K562 (cell line): ENCODE measurements at regions not wholly inside any gene's neighbourhood (a gene's known extent, or its start where the extent isn't known, plus 50 kb on each side); places are given as distances from the start of the nearest gene placed in this dataset.

Experiments used
- ATF1 ChIP-seq, 2 experiments: fragments of 450-650 bp in 1 of 2; IDR thresholded peaks; 2 replicates each; pipeline ENCODE4 v1.6.1; 2016; ENCODE audit warnings: missing compliant biosample characterization in 1 of 2, missing genetic modification characterization in 1 of 2
- CEBPZ ChIP-seq: fragments of 150-350 bp; IDR thresholded peaks from 2 replicates; pipeline ENCODE4 v1.6.1; 2014; ENCODE audit warnings: low read depth, mild to moderate bottlenecking, low read length, borderline replicate concordance
- E2F4 ChIP-seq: sonication (generic); formaldehyde crosslinking; IDR thresholded peaks from 2 replicates; pipeline ENCODE4 v1.8.0; 2022; ENCODE audit warnings: mild to moderate bottlenecking, low read depth, missing genetic modification reagents
- NFE2 ChIP-seq: IDR thresholded peaks from 2 replicates; pipeline ENCODE4 v1.6.1; 2014; ENCODE audit warnings: antibody characterized with exemption, low read depth
- POLR2H ChIP-seq: IDR thresholded peaks from 2 replicates; pipeline ENCODE4 v1.6.1; 2016; ENCODE audit warnings: missing genetic modification characterization, low read depth, mild to moderate bottlenecking, control low read depth, missing compliant biosample characterization, moderate library complexity
- SNAPC5 ChIP-seq: fragments of 250-450 bp; sonication (Bioruptor Pico); IDR thresholded peaks from 2 replicates; pipeline ENCODE4 v1.8.0; 2021; ENCODE audit warnings: moderate library complexity, mild to moderate bottlenecking, inconsistent platforms
- TAF1 ChIP-seq: IDR thresholded peaks from 2 replicates; pipeline ENCODE4 v1.6.1; 2011; ENCODE audit warnings: mild to moderate bottlenecking, low read length, moderate library complexity; ENCODE audit not compliant: insufficient read depth, control insufficient read depth, severe bottlenecking; ENCODE audit errors: extremely low read depth
- WHSC1 ChIP-seq: IDR thresholded peaks from one replicate; pipeline ENCODE4 v1.6.1; 2012; ENCODE audit warnings: low read length, control low read depth, inconsistent platforms
- YY1 ChIP-seq, 3 experiments: IDR thresholded peaks; 2 replicates each; pipeline ENCODE4 v1.6.1; 2011; ENCODE audit warnings: low read length in 2 of 3, mild to moderate bottlenecking in 2 of 3, moderate library complexity in 2 of 3, borderline replicate concordance in 1 of 3, control low read depth in 1 of 3, low read depth in 1 of 3; ENCODE audit not compliant: insufficient read depth in 3 of 3, insufficient replicate concordance in 2 of 3, control insufficient read depth in 1 of 3, insufficient read length in 1 of 3; ENCODE audit errors: extremely low read depth in 1 of 3
- ZBTB11 ChIP-seq, 3 experiments: fragments of 200-800 bp in 1 of 3; fragments of 250-450 bp in 1 of 3; fragments of 450-650 bp in 1 of 3; sonication (Bioruptor Pico) in 1 of 3; sonication (Bioruptor generic) in 1 of 3; formaldehyde crosslinking in 1 of 3; IDR thresholded peaks; 2 replicates each; pipeline versions ENCODE4 v1.6.1 to v1.8.0; 2016 to 2022; ENCODE audit warnings: mild to moderate bottlenecking in 2 of 3, missing genetic modification characterization in 2 of 3, missing compliant biosample characterization in 1 of 3, moderate library complexity in 1 of 3
- ZC3H4 ChIP-seq: sonication (generic); formaldehyde crosslinking; IDR thresholded peaks from 2 replicates; pipeline ENCODE4 v1.9.0; 2021; ENCODE audit warnings: missing genetic modification reagents, borderline replicate concordance
- ZNF280A ChIP-seq: fragments of 450-650 bp; IDR thresholded peaks from 2 replicates; pipeline ENCODE4 v1.6.1; 2018; ENCODE audit warnings: mild to moderate bottlenecking, low read depth; ENCODE audit not compliant: partially characterized antibody
- ZNF699 ChIP-seq: fragments of 250-450 bp; sonication (Bioruptor Pico); IDR thresholded peaks from 2 replicates; pipeline ENCODE4 v1.8.0; 2021; ENCODE audit warnings: mild to moderate bottlenecking, moderate library complexity; ENCODE audit not compliant: insufficient replicate concordance

- peak in 1 of 3 experiments; percentile 84; a peak in 2 of 6 replicates for TF ChIP-seq ZBTB11 (CRISPR knock-in tag; IDR thresholded peaks at IDR 0.05)
- no peak for TF ChIP-seq SNAPC5 (CRISPR knock-in tag)
- no peak for TF ChIP-seq WHSC1
- TF ChIP-seq NFE2, result peak; percentile 76
- no peak for TF ChIP-seq TAF1
- no peak for TF ChIP-seq CEBPZ
- peak; percentile 52; the same call in 1 of the 2 replicates for TF ChIP-seq POLR2H (tag)
- no peak for TF ChIP-seq ZNF699 (CRISPR knock-in tag)
- TF ChIP-seq ZNF280A, result no peak
- TF ChIP-seq E2F4 (CRISPR knock-in tag), result no peak
- TF ChIP-seq YY1 (IDR thresholded peaks at IDR 0.05; ENCODE audit: borderline replicate concordance in 1 of 3, control insufficient read depth in 1 of 3, extremely low read depth in 1 of 3, insufficient read depth in 3 of 3, insufficient read length in 1 of 3, insufficient replicate concordance in 2 of 3, low read depth in 1 of 3, low read length in 2 of 3), result no peak
- TF ChIP-seq ZC3H4, result no peak
- TF ChIP-seq ATF1 (CRISPR knock-in tag; IDR thresholded peaks at IDR 0.05), result no peak
- TF ChIP-seq ATF1 (tag; IDR thresholded peaks at IDR 0.05), result peak; percentile 71
Measured at GRCh38 chr12:92403210-92404175, 257.8 kb upstream of the BTG1 start (continued).
